ENCODE measurements at regions not wholly inside any gene's neighbourhood (a gene's known extent, or its start where the extent isn't known, plus 50 kb on each side); places are given as distances from the start of the nearest gene placed in this dataset.

DNA sequence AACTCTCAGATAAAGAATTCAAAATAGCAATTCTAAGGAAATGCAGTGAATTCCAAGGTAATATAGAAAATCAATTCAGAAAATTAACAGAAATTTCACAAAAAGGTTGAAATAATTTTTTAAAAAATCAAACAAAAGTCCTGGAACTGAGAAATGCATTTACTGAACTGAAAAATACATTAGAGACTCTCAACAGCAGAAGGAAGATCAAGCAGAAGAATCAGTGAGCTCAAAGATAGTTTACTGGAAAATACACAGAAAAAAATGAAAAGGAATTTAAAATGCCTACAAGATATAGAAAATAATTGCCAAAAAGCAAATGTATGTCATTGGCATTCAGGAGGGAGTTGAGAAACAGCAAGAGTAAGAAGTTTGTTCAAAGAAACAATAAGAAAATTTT is 107.3 kb downstream of the BUD13 start:
- Histone ChIP-seq H3K79me2 (ENCODE audit: insufficient read depth) (no peaks in the 10 kb centered on the region), H3K9me3 (no peaks in the 10 kb centered on the region), H3K4me2 (no peak overlapping the region), H4K20me1 (ENCODE audit: insufficient read depth) (no peaks in the 10 kb centered on the region), H3K27ac (ENCODE audit: low read depth in 2 of 2, low read length in 1 of 2) (no peak overlapping the region), H3K27me3 (ENCODE audit: insufficient read depth) (no peaks in the 10 kb centered on the region), H3K9me2 (no peaks in the 10 kb centered on the region), H3K4me1 (ENCODE audit: control insufficient read depth in 1 of 2, insufficient read depth in 2 of 2, low read depth in 1 of 2, low read length in 1 of 2) (peaks cover 0 to 5% of the 10 kb centered on the region in 2 experiments; a peak in 1 of 4 replicates), H3K9ac (no peak overlapping the region), H2AFZ (ENCODE audit: low read depth) (no peak overlapping the region), H3K4me3 (ENCODE audit: low read depth in 2 of 2, low read length in 1 of 2) (no peak overlapping the region), H3F3A (replicated peaks; ENCODE audit: insufficient read depth) (no peaks in the 10 kb centered on the region), H3K36me3 (replicated peaks in 1 of 2; ENCODE audit: control insufficient read depth in 1 of 2, insufficient read depth in 2 of 2, low read length in 1 of 2) (no peaks in the 10 kb centered on the region)
- TF ChIP-seq CHD2 (IDR thresholded peaks at IDR 0.05; ENCODE audit: low read length, partially characterized antibody) = no peak
- TF ChIP-seq GATA2 (CRISPR knock-in tag; IDR thresholded peaks at IDR 0.05) = no peak
- no peak for TF ChIP-seq RXRA (IDR thresholded peaks at IDR 0.05; ENCODE audit: borderline replicate concordance, low read depth)
- TF ChIP-seq, protein P1, sequence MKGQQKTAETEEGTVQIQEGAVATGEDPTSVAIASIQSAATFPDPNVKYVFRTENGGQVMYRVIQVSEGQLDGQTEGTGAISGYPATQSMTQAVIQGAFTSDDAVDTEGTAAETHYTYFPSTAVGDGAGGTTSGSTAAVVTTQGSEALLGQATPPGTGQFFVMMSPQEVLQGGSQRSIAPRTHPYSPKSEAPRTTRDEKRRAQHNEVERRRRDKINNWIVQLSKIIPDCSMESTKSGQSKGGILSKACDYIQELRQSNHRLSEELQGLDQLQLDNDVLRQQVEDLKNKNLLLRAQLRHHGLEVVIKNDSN (IDR thresholded peaks at IDR 0.05; ENCODE audit: borderline replicate concordance, low read depth) = no peak
- TF ChIP-seq, protein P2, sequence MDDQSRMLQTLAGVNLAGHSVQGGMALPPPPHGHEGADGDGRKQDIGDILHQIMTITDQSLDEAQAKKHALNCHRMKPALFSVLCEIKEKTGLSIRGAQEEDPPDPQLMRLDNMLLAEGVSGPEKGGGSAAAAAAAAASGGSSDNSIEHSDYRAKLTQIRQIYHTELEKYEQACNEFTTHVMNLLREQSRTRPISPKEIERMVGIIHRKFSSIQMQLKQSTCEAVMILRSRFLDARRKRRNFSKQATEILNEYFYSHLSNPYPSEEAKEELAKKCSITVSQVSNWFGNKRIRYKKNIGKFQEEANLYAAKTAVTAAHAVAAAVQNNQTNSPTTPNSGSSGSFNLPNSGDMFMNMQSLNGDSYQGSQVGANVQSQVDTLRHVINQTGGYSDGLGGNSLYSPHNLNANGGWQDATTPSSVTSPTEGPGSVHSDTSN (IDR thresholded peaks at IDR 0.05) = no peak
- no peak for TF ChIP-seq RCOR1 (IDR thresholded peaks at IDR 0.05; ENCODE audit: low read length)
- TF ChIP-seq RAD21 (IDR thresholded peaks at IDR 0.05; ENCODE audit: low read length) = no peak
- TF ChIP-seq JUND (IDR thresholded peaks at IDR 0.05) = no peak
- TF ChIP-seq MEF2A (IDR thresholded peaks at IDR 0.05; ENCODE audit: borderline replicate concordance, low read depth) = no peak
- TF ChIP-seq, protein P3, sequence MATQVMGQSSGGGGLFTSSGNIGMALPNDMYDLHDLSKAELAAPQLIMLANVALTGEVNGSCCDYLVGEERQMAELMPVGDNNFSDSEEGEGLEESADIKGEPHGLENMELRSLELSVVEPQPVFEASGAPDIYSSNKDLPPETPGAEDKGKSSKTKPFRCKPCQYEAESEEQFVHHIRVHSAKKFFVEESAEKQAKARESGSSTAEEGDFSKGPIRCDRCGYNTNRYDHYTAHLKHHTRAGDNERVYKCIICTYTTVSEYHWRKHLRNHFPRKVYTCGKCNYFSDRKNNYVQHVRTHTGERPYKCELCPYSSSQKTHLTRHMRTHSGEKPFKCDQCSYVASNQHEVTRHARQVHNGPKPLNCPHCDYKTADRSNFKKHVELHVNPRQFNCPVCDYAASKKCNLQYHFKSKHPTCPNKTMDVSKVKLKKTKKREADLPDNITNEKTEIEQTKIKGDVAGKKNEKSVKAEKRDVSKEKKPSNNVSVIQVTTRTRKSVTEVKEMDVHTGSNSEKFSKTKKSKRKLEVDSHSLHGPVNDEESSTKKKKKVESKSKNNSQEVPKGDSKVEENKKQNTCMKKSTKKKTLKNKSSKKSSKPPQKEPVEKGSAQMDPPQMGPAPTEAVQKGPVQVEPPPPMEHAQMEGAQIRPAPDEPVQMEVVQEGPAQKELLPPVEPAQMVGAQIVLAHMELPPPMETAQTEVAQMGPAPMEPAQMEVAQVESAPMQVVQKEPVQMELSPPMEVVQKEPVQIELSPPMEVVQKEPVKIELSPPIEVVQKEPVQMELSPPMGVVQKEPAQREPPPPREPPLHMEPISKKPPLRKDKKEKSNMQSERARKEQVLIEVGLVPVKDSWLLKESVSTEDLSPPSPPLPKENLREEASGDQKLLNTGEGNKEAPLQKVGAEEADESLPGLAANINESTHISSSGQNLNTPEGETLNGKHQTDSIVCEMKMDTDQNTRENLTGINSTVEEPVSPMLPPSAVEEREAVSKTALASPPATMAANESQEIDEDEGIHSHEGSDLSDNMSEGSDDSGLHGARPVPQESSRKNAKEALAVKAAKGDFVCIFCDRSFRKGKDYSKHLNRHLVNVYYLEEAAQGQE (IDR thresholded peaks at IDR 0.05; ENCODE audit: low read depth, low read length) = no peak
- TF ChIP-seq, protein P4, sequence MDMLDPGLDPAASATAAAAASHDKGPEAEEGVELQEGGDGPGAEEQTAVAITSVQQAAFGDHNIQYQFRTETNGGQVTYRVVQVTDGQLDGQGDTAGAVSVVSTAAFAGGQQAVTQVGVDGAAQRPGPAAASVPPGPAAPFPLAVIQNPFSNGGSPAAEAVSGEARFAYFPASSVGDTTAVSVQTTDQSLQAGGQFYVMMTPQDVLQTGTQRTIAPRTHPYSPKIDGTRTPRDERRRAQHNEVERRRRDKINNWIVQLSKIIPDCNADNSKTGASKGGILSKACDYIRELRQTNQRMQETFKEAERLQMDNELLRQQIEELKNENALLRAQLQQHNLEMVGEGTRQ (IDR thresholded peaks at IDR 0.05; ENCODE audit: borderline replicate concordance, low read depth, low read length) = no peak
- no peak for TF ChIP-seq TEAD4 (IDR thresholded peaks at IDR 0.05; ENCODE audit: borderline replicate concordance, insufficient read depth)
- TF ChIP-seq ELF1 (IDR thresholded peaks at IDR 0.05) = no peak
- TF ChIP-seq RFX5 (IDR thresholded peaks at IDR 0.05; ENCODE audit: low read length) = no peak
- POLR2A ChIA-PET = no interaction called here
- DNase-seq = no peak
- CTCF ChIA-PET = interaction anchor here (1.3 kb wide), 1 partner anchor 24 kb away, joined by 3 read pairs; no protein-coding TSS in a partner anchor

All from SK-N-SH (cell line).